ENCODE measurements at regions not wholly inside any gene's neighbourhood (a gene's known extent, or its start where the extent isn't known, plus 50 kb on each side); places are given as distances from the start of the nearest gene placed in this dataset.

- ChIA-PET CTCF (interaction anchor here (1.8 kb wide), 1 partner anchor 11 kb away, joined by 4 read pairs; no protein-coding TSS in a partner anchor), POLR2A (no interaction called here)
- H3K4me3 ChIP-seq (ENCODE audit: control insufficient read depth in 1 of 7, extremely low read depth in 1 of 7, insufficient read depth in 4 of 7, low read depth in 2 of 7, low read length in 6 of 7) = no peak overlapping the region
- H3K9me3 ChIP-seq (ENCODE audit: control extremely low read depth in 1 of 5, control insufficient read depth in 4 of 5, insufficient read depth in 2 of 5, low read depth in 1 of 5, low read length in 4 of 5) = no peaks in the 10 kb centered on the region
- H3K36me3 ChIP-seq (ENCODE audit: control insufficient read depth in 4 of 4, insufficient read depth in 4 of 4, low read length in 3 of 4) = no peaks in the 10 kb centered on the region
- no peak for DNase-seq
- H3K4me1 ChIP-seq (ENCODE audit: control extremely low read depth in 1 of 4, control insufficient read depth in 4 of 4, insufficient read depth in 4 of 4, low read length in 3 of 4) = no peaks in the 10 kb centered on the region
- 92% methylated on average over 3 of the region's 7 CpGs for WGBS (ENCODE audit: insufficient coverage)
- H3K27ac ChIP-seq (ENCODE audit: insufficient read depth in 1 of 2, low read depth in 1 of 2, low read length in 2 of 2, poor library complexity in 1 of 2, severe bottlenecking in 2 of 2) = no peak overlapping the region
- H3K27me3 ChIP-seq (replicated peaks in 2 of 5; ENCODE audit: control insufficient read depth in 4 of 5, insufficient read depth in 5 of 5, low read length in 4 of 5) = peaks cover 0 to 22% (median 5%) of the 10 kb centered on the region in 5 experiments
Observed at GRCh38 chr15:31511707-31512310, 185.2 kb downstream of the KLF13 start.

DNA sequence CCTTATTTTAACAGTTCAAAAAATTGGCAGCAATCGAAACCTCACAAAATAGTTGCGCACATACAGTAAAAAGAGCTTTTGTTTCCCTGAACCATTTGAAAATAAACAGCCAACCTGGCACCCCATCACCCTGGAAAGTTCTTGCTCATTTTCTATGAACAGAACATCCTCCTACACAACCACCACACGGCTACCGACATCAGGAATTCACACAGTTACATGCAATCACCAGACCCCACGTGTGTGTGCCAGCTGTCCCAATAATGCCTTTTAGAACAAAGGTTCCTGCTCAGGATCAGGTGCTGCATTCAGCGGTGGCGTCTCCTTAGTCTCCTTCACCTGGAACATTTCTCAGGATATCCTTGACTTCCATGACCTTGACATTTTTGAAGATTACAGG is 186.5 kb downstream of the KLF13 start:
- ChIA-PET POLR2A (no interaction called here), CTCF (interaction anchor here (1.8 kb wide), 1 partner anchor 12 kb away, joined by 4 read pairs; no protein-coding TSS in a partner anchor)
- Histone ChIP-seq H3K27ac (ENCODE audit: insufficient read depth in 1 of 2, low read depth in 1 of 2, low read length in 2 of 2, poor library complexity in 1 of 2, severe bottlenecking in 2 of 2) (no peak overlapping the region), H3K36me3 (ENCODE audit: control insufficient read depth in 4 of 4, insufficient read depth in 4 of 4, low read length in 3 of 4) (no peaks in the 10 kb centered on the region), H3K9me3 (ENCODE audit: control extremely low read depth in 1 of 5, control insufficient read depth in 4 of 5, insufficient read depth in 2 of 5, low read depth in 1 of 5, low read length in 4 of 5) (no peaks in the 10 kb centered on the region), H3K4me3 (ENCODE audit: control insufficient read depth in 1 of 7, extremely low read depth in 1 of 7, insufficient read depth in 4 of 7, low read depth in 2 of 7, low read length in 6 of 7) (no peak overlapping the region), H3K4me1 (ENCODE audit: control extremely low read depth in 1 of 4, control insufficient read depth in 4 of 4, insufficient read depth in 4 of 4, low read length in 3 of 4) (no peaks in the 10 kb centered on the region), H3K27me3 (replicated peaks in 2 of 5; ENCODE audit: control insufficient read depth in 4 of 5, insufficient read depth in 5 of 5, low read length in 4 of 5) (peaks cover 0 to 18% (median 5%) of the 10 kb centered on the region in 5 experiments)
- DNase-seq = no peak
- WGBS (ENCODE audit: insufficient coverage) = 98% methylated on average over 7 of the region's 7 CpGs

DNA sequence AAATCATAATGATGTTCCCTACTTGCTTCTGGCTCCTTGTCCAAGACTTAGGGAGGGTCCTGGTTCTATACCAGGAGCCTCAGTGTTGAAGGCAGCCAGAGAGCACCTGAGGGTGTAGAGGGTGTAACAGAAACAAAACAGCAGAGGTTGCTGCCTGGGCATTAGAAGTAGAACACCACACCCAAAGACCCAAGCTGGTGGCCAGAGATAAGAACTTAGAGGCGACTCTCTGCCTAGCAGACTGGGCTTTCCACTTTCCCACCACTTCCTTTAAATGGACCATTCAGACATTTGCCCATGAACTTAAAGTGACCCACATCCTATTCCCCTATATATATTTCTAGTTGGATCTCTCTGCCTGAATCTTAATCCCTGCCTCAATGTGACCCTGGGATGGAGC is 189.8 kb downstream of the KLF13 start:
- Histone ChIP-seq H3K27ac (ENCODE audit: insufficient read depth in 1 of 2, low read depth in 1 of 2, low read length in 2 of 2, poor library complexity in 1 of 2, severe bottlenecking in 2 of 2) (no peak overlapping the region), H3K36me3 (ENCODE audit: control insufficient read depth in 4 of 4, insufficient read depth in 4 of 4, low read length in 3 of 4) (no peaks in the 10 kb centered on the region), H3K4me3 (ENCODE audit: control insufficient read depth in 1 of 7, extremely low read depth in 1 of 7, insufficient read depth in 4 of 7, low read depth in 2 of 7, low read length in 6 of 7) (no peak overlapping the region), H3K4me1 (ENCODE audit: control extremely low read depth in 1 of 4, control insufficient read depth in 4 of 4, insufficient read depth in 4 of 4, low read length in 3 of 4) (no peaks in the 10 kb centered on the region), H3K9me3 (ENCODE audit: control extremely low read depth in 1 of 5, control insufficient read depth in 4 of 5, insufficient read depth in 2 of 5, low read depth in 1 of 5, low read length in 4 of 5) (no peaks in the 10 kb centered on the region), H3K27me3 (replicated peaks in 2 of 5; ENCODE audit: control insufficient read depth in 4 of 5, insufficient read depth in 5 of 5, low read length in 4 of 5) (peaks cover 0 to 23% (median 3%) of the 10 kb centered on the region in 5 experiments)
- ChIA-PET POLR2A (no interaction called here), CTCF (no interaction called here)
- WGBS (ENCODE audit: insufficient coverage) = 0% methylated on average over 1 of the region's 1 CpG
- DNase-seq = peak; percentile 3 to 62 (median 37)

DNA sequence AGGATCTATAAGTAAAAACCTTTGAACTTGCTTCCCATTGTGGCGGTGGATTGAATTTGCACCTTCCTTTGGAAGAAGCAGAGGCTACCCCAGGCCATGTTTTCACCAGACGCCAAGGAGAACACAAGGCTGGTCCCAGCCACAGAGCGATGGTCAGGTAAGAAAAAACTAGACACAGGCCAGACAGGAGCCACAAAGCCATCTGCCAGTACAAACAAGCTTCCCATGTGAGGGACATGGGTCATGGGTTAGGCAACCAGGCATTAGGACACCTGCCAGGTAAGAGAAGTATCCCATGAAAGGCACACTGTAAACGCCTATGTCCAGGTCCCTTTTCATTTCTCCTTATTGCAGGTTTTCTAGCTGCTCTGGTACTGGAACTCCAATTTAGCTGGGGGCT is 190.2 kb downstream of the KLF13 start:
- CTCF ChIA-PET = no interaction called here
- 100% methylated on average over 3 of the region's 4 CpGs for WGBS (ENCODE audit: insufficient coverage)

GRCh38 chr15:31517711-31518110 is 191.1 kb downstream of the KLF13 start:
- DNase-seq = no peak
- Histone ChIP-seq H3K36me3 (ENCODE audit: control insufficient read depth in 4 of 4, insufficient read depth in 4 of 4, low read length in 3 of 4) (no peaks in the 10 kb centered on the region), H3K9me3 (ENCODE audit: control extremely low read depth in 1 of 5, control insufficient read depth in 4 of 5, insufficient read depth in 2 of 5, low read depth in 1 of 5, low read length in 4 of 5) (no peaks in the 10 kb centered on the region), H3K27ac (ENCODE audit: insufficient read depth in 1 of 2, low read depth in 1 of 2, low read length in 2 of 2, poor library complexity in 1 of 2, severe bottlenecking in 2 of 2) (no peak overlapping the region), H3K27me3 (replicated peaks in 2 of 5; ENCODE audit: control insufficient read depth in 4 of 5, insufficient read depth in 5 of 5, low read length in 4 of 5) (peaks cover 0 to 23% (median 3%) of the 10 kb centered on the region in 5 experiments), H3K4me3 (ENCODE audit: control insufficient read depth in 1 of 7, extremely low read depth in 1 of 7, insufficient read depth in 4 of 7, low read depth in 2 of 7, low read length in 6 of 7) (no peak overlapping the region), H3K4me1 (ENCODE audit: control extremely low read depth in 1 of 4, control insufficient read depth in 4 of 4, insufficient read depth in 4 of 4, low read length in 3 of 4) (no peaks in the 10 kb centered on the region)
- CTCF ChIA-PET = no interaction called here
- 98% methylated on average over 5 of the region's 5 CpGs for WGBS (ENCODE audit: insufficient coverage)
- POLR2A ChIA-PET = no interaction called here

More for the DNA sequence above, 190.2 kb downstream of the KLF13 start:
- H3K4me1 ChIP-seq (ENCODE audit: control extremely low read depth in 1 of 4, control insufficient read depth in 4 of 4, insufficient read depth in 4 of 4, low read length in 3 of 4) = no peaks in the 10 kb centered on the region
- no peaks in the 10 kb centered on the region for H3K36me3 ChIP-seq (ENCODE audit: control insufficient read depth in 4 of 4, insufficient read depth in 4 of 4, low read length in 3 of 4)
- H3K9me3 ChIP-seq (ENCODE audit: control extremely low read depth in 1 of 5, control insufficient read depth in 4 of 5, insufficient read depth in 2 of 5, low read depth in 1 of 5, low read length in 4 of 5) = no peaks in the 10 kb centered on the region
- POLR2A ChIA-PET = no interaction called here
- peaks cover 0 to 23% (median 3%) of the 10 kb centered on the region in 5 experiments for H3K27me3 ChIP-seq (replicated peaks in 2 of 5; ENCODE audit: control insufficient read depth in 4 of 5, insufficient read depth in 5 of 5, low read length in 4 of 5)
- H3K27ac ChIP-seq (ENCODE audit: insufficient read depth in 1 of 2, low read depth in 1 of 2, low read length in 2 of 2, poor library complexity in 1 of 2, severe bottlenecking in 2 of 2) = no peak overlapping the region
- H3K4me3 ChIP-seq (ENCODE audit: control insufficient read depth in 1 of 7, extremely low read depth in 1 of 7, insufficient read depth in 4 of 7, low read depth in 2 of 7, low read length in 6 of 7) = no peak overlapping the region
- no peak for DNase-seq

- DNase-seq = no peak
- H3K4me1 ChIP-seq (ENCODE audit: control extremely low read depth in 1 of 4, control insufficient read depth in 4 of 4, insufficient read depth in 4 of 4, low read length in 3 of 4) = no peaks in the 10 kb centered on the region
- WGBS (ENCODE audit: insufficient coverage) = 88% methylated on average over 3 of the region's 4 CpGs
- CTCF ChIA-PET = interaction anchor here (1.5 kb wide), 1 partner anchor 31 kb away, joined by 3 read pairs; no protein-coding TSS in a partner anchor
- no peak overlapping the region for H3K4me3 ChIP-seq (ENCODE audit: control insufficient read depth in 1 of 7, extremely low read depth in 1 of 7, insufficient read depth in 4 of 7, low read depth in 2 of 7, low read length in 6 of 7)
- peaks cover 0 to 13% (median 4%) of the 10 kb centered on the region in 5 experiments for H3K27me3 ChIP-seq (replicated peaks in 2 of 5; ENCODE audit: control insufficient read depth in 4 of 5, insufficient read depth in 5 of 5, low read length in 4 of 5)
- no peak overlapping the region for H3K27ac ChIP-seq (ENCODE audit: insufficient read depth in 1 of 2, low read depth in 1 of 2, low read length in 2 of 2, poor library complexity in 1 of 2, severe bottlenecking in 2 of 2)
- POLR2A ChIA-PET = no interaction called here
- H3K36me3 ChIP-seq (ENCODE audit: control insufficient read depth in 4 of 4, insufficient read depth in 4 of 4, low read length in 3 of 4) = no peaks in the 10 kb centered on the region
- no peaks in the 10 kb centered on the region for H3K9me3 ChIP-seq (ENCODE audit: control extremely low read depth in 1 of 5, control insufficient read depth in 4 of 5, insufficient read depth in 2 of 5, low read depth in 1 of 5, low read length in 4 of 5)
Observed at GRCh38 chr15:31522028-31522427, 195.4 kb downstream of the KLF13 start.

DNA sequence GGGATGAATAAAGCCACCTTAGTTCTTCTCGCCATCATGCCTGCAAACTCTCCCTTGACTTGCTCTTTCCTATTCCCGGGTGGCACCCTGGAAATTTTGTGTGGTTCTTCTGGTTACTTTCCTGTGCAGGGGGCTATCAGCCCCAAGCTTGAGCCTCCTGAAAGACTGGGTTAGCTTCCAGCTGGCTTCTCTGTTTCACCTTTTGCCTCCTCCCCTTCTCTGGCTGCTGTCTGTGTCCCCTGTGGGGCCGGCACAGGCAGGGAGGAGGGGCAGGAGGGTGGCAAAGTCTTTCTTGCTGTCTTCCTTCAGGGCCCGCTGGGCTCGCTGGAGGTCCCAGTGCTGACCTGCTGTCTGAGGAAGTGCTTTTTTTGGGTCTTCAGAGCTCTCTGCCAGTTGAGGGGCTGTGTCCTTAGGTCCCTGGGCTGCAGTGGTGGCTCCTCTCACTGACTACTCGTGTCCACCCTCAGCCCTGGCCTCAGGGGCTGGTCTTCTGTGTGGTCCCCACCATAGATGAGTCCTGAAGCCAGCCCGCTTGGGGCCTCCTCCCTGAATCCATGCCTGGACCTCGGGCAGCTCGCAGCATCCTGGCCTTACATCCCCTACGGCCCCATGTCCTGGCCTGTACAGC is 196.5 kb downstream of the KLF13 start:
- CTCF ChIA-PET = interaction anchor here (1.5 kb wide), 1 partner anchor 33 kb away, joined by 3 read pairs; no protein-coding TSS in a partner anchor
- WGBS (ENCODE audit: insufficient coverage) = 97% methylated on average over 10 of the region's 10 CpGs

More for the DNA sequence above, 196.5 kb downstream of the KLF13 start:
- Histone ChIP-seq H3K27ac (ENCODE audit: insufficient read depth in 1 of 2, low read depth in 1 of 2, low read length in 2 of 2, poor library complexity in 1 of 2, severe bottlenecking in 2 of 2) (no peak overlapping the region), H3K27me3 (replicated peaks in 2 of 5; ENCODE audit: control insufficient read depth in 4 of 5, insufficient read depth in 5 of 5, low read length in 4 of 5) (peaks cover 0 to 10% (median 4%) of the 10 kb centered on the region in 5 experiments), H3K4me3 (ENCODE audit: control insufficient read depth in 1 of 7, extremely low read depth in 1 of 7, insufficient read depth in 4 of 7, low read depth in 2 of 7, low read length in 6 of 7) (no peak overlapping the region), H3K4me1 (ENCODE audit: control extremely low read depth in 1 of 4, control insufficient read depth in 4 of 4, insufficient read depth in 4 of 4, low read length in 3 of 4) (no peaks in the 10 kb centered on the region), H3K36me3 (ENCODE audit: control insufficient read depth in 4 of 4, insufficient read depth in 4 of 4, low read length in 3 of 4) (no peaks in the 10 kb centered on the region), H3K9me3 (ENCODE audit: control extremely low read depth in 1 of 5, control insufficient read depth in 4 of 5, insufficient read depth in 2 of 5, low read depth in 1 of 5, low read length in 4 of 5) (no peaks in the 10 kb centered on the region)
- no peak for DNase-seq
- POLR2A ChIA-PET = no interaction called here
